ENCODE measurements at regions not wholly inside any gene's neighbourhood (a gene's known extent, or its start where the extent isn't known, plus 50 kb on each side); places are given as distances from the start of the nearest gene placed in this dataset.

DNA sequence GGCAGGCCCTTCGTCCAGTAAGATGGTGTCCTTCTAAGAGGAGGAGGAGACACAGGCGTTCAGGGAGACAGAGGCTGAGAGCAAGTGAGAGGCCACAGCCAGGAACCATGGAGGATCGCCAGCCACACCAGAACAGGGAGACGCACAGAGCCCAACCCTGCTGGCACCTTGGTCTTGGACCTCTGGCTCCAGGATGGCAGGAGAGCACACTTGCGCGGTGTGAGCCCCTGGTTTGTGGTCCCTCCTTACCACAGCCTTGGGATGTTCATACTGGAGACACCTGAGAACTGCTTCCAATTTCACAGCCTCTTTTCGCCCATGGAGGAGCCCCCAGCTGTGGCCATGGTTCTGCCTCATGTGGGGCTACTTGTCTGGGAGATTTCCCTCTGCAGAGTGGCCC, 222.4 kb downstream of the DLL1 start:
- no peak for TF ChIP-seq EZH2phosphoT487 (conservative IDR thresholded peaks at IDR 0.05; ENCODE audit: low read length)
- no peak for TF ChIP-seq CTCF (IDR thresholded peaks at IDR 0.05; ENCODE audit: insufficient read depth, low read length, poor library complexity, severe bottlenecking)
- Histone ChIP-seq H2AFZ (ENCODE audit: low read depth, low read length, severe bottlenecking) (no peak overlapping the region), H3K9me2 (replicated peaks; ENCODE audit: insufficient read depth, low read length) (no peaks in the 10 kb centered on the region), H3K27ac (ENCODE audit: low read depth, low read length) (no peak overlapping the region), H3K36me3 (ENCODE audit: low read length) (no peaks in the 10 kb centered on the region), H3K9ac (ENCODE audit: low read length) (no peak overlapping the region), H3K4me3 (ENCODE audit: insufficient read depth, low read length, poor library complexity, severe bottlenecking) (no peak overlapping the region), H3K9me3 (ENCODE audit: insufficient read depth, low read length) (no peaks in the 10 kb centered on the region), H4K20me1 (ENCODE audit: low read depth, low read length) (no peaks in the 10 kb centered on the region), H3K27me3 (ENCODE audit: low read length) (no peaks in the 10 kb centered on the region), H3K4me2 (ENCODE audit: low read depth, low read length, poor library complexity, severe bottlenecking) (no peak overlapping the region), H3F3A (ENCODE audit: insufficient read depth) (no peaks in the 10 kb centered on the region), H3K79me2 (ENCODE audit: insufficient read depth, low read length) (no peaks in the 10 kb centered on the region)

- H3F3A ChIP-seq (ENCODE audit: insufficient read depth): no peaks in the 10 kb centered on the region
- no peak overlapping the region for H3K4me3 ChIP-seq (ENCODE audit: insufficient read depth, low read length, poor library complexity, severe bottlenecking)
- no peak overlapping the region for H3K9ac ChIP-seq (ENCODE audit: low read length)
- TF ChIP-seq CTCF (IDR thresholded peaks at IDR 0.05; ENCODE audit: insufficient read depth, low read length, poor library complexity, severe bottlenecking) (no peak), EZH2phosphoT487 (conservative IDR thresholded peaks at IDR 0.05; ENCODE audit: low read length) (no peak)
- no peaks in the 10 kb centered on the region for H3K9me3 ChIP-seq (ENCODE audit: insufficient read depth, low read length)
- H2AFZ ChIP-seq (ENCODE audit: low read depth, low read length, severe bottlenecking): no peak overlapping the region
- H3K36me3 ChIP-seq (ENCODE audit: low read length): no peaks in the 10 kb centered on the region
- no peaks in the 10 kb centered on the region for H3K27me3 ChIP-seq (ENCODE audit: low read length)
- H3K4me2 ChIP-seq (ENCODE audit: low read depth, low read length, poor library complexity, severe bottlenecking): no peak overlapping the region
- no peaks in the 10 kb centered on the region for H3K79me2 ChIP-seq (ENCODE audit: insufficient read depth, low read length)
- no peak overlapping the region for H3K27ac ChIP-seq (ENCODE audit: low read depth, low read length)
- H4K20me1 ChIP-seq (ENCODE audit: low read depth, low read length): no peaks in the 10 kb centered on the region
- no peaks in the 10 kb centered on the region for H3K9me2 ChIP-seq (replicated peaks; ENCODE audit: insufficient read depth, low read length)
These were observed 222.9 kb downstream of the DLL1 start for GRCh38 chr6:170067923-170068360.

DNA sequence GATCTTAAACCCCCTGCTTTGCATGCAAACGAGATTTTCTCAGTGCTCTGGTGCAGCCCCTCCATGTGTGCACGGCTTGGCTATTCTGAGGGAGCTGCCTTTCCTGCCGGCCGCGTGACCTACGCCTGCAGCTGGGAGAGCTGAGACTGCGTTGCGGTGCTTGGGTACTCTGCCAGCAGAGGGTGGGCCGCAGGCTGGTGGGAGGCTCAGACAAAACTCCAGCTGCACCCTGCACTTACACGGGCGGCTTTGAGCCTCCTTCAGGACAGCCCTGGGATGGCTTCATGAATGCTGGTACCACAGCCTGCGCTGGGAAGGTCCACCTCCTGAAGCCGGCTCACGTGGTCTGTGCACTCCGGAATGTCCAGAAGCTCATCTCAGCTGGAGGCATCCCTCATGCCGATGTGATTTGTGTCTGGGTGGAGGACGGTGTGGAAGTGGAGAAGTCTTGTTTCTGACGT, 223.7 kb downstream of the DLL1 start:
- no peaks in the 10 kb centered on the region for H3K9me2 ChIP-seq (replicated peaks; ENCODE audit: insufficient read depth, low read length)

More for the DNA sequence above, 223.7 kb downstream of the DLL1 start:
- Histone ChIP-seq H3K36me3 (ENCODE audit: low read length) (no peaks in the 10 kb centered on the region), H3K27ac (ENCODE audit: low read depth, low read length) (no peak overlapping the region), H3K4me2 (ENCODE audit: low read depth, low read length, poor library complexity, severe bottlenecking) (no peak overlapping the region), H4K20me1 (ENCODE audit: low read depth, low read length) (no peaks in the 10 kb centered on the region), H2AFZ (ENCODE audit: low read depth, low read length, severe bottlenecking) (no peak overlapping the region), H3K4me3 (ENCODE audit: insufficient read depth, low read length, poor library complexity, severe bottlenecking) (no peak overlapping the region), H3K79me2 (ENCODE audit: insufficient read depth, low read length) (no peaks in the 10 kb centered on the region), H3K9me3 (ENCODE audit: insufficient read depth, low read length) (no peaks in the 10 kb centered on the region), H3K9ac (ENCODE audit: low read length) (no peak overlapping the region), H3F3A (ENCODE audit: insufficient read depth) (no peaks in the 10 kb centered on the region), H3K27me3 (ENCODE audit: low read length) (no peaks in the 10 kb centered on the region)
- TF ChIP-seq CTCF (IDR thresholded peaks at IDR 0.05; ENCODE audit: insufficient read depth, low read length, poor library complexity, severe bottlenecking) (no peak), EZH2phosphoT487 (conservative IDR thresholded peaks at IDR 0.05; ENCODE audit: low read length) (no peak)

Data from SU-DHL-6 (cell line).